ENCODE measurements at regions not wholly inside any gene's neighbourhood (a gene's known extent, or its start where the extent isn't known, plus 50 kb on each side); places are given as distances from the start of the nearest gene placed in this dataset.
"Not testable (repeated sequence)": the region's sequence is repeated elsewhere in the genome, so short reads cannot be mapped to it uniquely, and the experiment has no call there.

DNA sequence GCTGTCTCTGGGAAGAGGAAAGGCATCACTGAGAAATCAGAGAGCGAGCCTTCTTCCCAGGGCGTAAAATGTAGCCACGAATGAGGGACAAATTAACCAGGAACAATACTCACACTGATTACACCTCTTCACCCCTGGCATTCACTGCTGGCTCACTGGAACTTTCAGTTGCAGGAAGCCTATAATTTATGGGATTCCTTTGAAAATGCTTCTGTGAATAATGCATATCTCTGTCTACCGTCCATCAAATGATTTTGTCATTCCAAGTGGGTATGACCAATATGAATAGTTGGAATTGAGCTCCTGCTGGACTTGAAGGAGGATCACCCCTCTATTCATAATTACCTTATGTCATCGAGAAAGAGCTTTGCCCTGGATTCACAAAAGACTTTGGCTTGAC lies 360.3 kb upstream of the FZD8 start:
- TF ChIP-seq CBX3 (IDR thresholded peaks at IDR 0.05; ENCODE audit: low read depth) (no peak), ELF1 (IDR thresholded peaks at IDR 0.05; ENCODE audit: borderline replicate concordance, low read depth) (no peak), JUND (IDR thresholded peaks at IDR 0.05) (no peak), EZH2phosphoT487 (IDR thresholded peaks at IDR 0.05; ENCODE audit: borderline replicate concordance) (no peak), POLR2A (IDR thresholded peaks at IDR 0.05; ENCODE audit: borderline replicate concordance, extremely low read depth, insufficient read depth, insufficient read length) (no peak), CEBPB (IDR thresholded peaks at IDR 0.05; ENCODE audit: low read depth) (no peak), SP1 (IDR thresholded peaks at IDR 0.05; ENCODE audit: low read depth) (no peak), ZFX (IDR thresholded peaks at IDR 0.05) (no peak), RAD21 (IDR thresholded peaks at IDR 0.05; ENCODE audit: low read depth) (no peak), FOSL1 (IDR thresholded peaks at IDR 0.05; ENCODE audit: low read depth) (no peak), YY1 (IDR thresholded peaks at IDR 0.05; ENCODE audit: extremely low read depth, insufficient replicate concordance, low read depth, low read length) (no peak), EZH2 (IDR thresholded peaks at IDR 0.05) (no peak), TCF7L2 (IDR thresholded peaks at IDR 0.05; ENCODE audit: borderline replicate concordance, extremely low read depth, insufficient read depth, insufficient read length) (no peak)
- TF ChIP-seq, protein P1, sequence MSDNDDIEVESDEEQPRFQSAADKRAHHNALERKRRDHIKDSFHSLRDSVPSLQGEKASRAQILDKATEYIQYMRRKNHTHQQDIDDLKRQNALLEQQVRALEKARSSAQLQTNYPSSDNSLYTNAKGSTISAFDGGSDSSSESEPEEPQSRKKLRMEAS (IDR thresholded peaks at IDR 0.05): no peak
- TF ChIP-seq, protein P2, sequence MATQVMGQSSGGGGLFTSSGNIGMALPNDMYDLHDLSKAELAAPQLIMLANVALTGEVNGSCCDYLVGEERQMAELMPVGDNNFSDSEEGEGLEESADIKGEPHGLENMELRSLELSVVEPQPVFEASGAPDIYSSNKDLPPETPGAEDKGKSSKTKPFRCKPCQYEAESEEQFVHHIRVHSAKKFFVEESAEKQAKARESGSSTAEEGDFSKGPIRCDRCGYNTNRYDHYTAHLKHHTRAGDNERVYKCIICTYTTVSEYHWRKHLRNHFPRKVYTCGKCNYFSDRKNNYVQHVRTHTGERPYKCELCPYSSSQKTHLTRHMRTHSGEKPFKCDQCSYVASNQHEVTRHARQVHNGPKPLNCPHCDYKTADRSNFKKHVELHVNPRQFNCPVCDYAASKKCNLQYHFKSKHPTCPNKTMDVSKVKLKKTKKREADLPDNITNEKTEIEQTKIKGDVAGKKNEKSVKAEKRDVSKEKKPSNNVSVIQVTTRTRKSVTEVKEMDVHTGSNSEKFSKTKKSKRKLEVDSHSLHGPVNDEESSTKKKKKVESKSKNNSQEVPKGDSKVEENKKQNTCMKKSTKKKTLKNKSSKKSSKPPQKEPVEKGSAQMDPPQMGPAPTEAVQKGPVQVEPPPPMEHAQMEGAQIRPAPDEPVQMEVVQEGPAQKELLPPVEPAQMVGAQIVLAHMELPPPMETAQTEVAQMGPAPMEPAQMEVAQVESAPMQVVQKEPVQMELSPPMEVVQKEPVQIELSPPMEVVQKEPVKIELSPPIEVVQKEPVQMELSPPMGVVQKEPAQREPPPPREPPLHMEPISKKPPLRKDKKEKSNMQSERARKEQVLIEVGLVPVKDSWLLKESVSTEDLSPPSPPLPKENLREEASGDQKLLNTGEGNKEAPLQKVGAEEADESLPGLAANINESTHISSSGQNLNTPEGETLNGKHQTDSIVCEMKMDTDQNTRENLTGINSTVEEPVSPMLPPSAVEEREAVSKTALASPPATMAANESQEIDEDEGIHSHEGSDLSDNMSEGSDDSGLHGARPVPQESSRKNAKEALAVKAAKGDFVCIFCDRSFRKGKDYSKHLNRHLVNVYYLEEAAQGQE (IDR thresholded peaks at IDR 0.05; ENCODE audit: low read depth): no peak
- TF ChIP-seq, protein P3, sequence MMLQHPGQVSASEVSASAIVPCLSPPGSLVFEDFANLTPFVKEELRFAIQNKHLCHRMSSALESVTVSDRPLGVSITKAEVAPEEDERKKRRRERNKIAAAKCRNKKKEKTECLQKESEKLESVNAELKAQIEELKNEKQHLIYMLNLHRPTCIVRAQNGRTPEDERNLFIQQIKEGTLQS (IDR thresholded peaks at IDR 0.05): no peak
- TF ChIP-seq, protein P4, sequence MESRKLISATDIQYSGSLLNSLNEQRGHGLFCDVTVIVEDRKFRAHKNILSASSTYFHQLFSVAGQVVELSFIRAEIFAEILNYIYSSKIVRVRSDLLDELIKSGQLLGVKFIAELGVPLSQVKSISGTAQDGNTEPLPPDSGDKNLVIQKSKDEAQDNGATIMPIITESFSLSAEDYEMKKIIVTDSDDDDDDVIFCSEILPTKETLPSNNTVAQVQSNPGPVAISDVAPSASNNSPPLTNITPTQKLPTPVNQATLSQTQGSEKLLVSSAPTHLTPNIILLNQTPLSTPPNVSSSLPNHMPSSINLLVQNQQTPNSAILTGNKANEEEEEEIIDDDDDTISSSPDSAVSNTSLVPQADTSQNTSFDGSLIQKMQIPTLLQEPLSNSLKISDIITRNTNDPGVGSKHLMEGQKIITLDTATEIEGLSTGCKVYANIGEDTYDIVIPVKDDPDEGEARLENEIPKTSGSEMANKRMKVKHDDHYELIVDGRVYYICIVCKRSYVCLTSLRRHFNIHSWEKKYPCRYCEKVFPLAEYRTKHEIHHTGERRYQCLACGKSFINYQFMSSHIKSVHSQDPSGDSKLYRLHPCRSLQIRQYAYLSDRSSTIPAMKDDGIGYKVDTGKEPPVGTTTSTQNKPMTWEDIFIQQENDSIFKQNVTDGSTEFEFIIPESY (IDR thresholded peaks at IDR 0.05; ENCODE audit: extremely low read depth, insufficient replicate concordance, low read length): no peak
- Histone ChIP-seq H3K79me2 (ENCODE audit: insufficient read depth, low read length) (no peaks in the 10 kb centered on the region), H3K9ac (ENCODE audit: low read length) (no peak overlapping the region), H3K27me3 (ENCODE audit: insufficient read depth, low read length) (no peaks in the 10 kb centered on the region), H3K27ac (ENCODE audit: low read depth, low read length) (no peak overlapping the region), H3K9me3 (ENCODE audit: control insufficient read depth in 1 of 2, insufficient read depth in 1 of 2, low read depth in 1 of 2, low read length in 2 of 2) (peaks cover 5 to 6% of the 10 kb centered on the region in 2 experiments; a peak in 2 of 4 replicates), H3K4me2 (ENCODE audit: low read length) (no peak overlapping the region), H2AFZ (ENCODE audit: low read depth, low read length, poor library complexity, severe bottlenecking) (no peak overlapping the region), H3K9me2 (ENCODE audit: insufficient read depth) (no peaks in the 10 kb centered on the region), H3K4me3 (replicated peaks in 1 of 2; ENCODE audit: low read depth in 1 of 2, low read length in 2 of 2) (no peak overlapping the region), H3K4me1 (ENCODE audit: control insufficient read depth in 1 of 2, insufficient read depth in 2 of 2, low read length in 2 of 2) (no peaks in the 10 kb centered on the region), H3K36me3 (ENCODE audit: control insufficient read depth in 1 of 2, insufficient read depth in 2 of 2, low read length in 2 of 2) (no peaks in the 10 kb centered on the region), H4K20me1 (ENCODE audit: insufficient read depth) (no peaks in the 10 kb centered on the region)
- CTCF ChIA-PET: no interaction called here
- POLR2A ChIA-PET: no interaction called here
- intact Hi-C loops (cut with micrococcal nuclease): no loop called here
- ATAC-seq: no peak
- BruUV-seq (replicated peaks): no TSS peak
- RAD21 ChIA-PET (ENCODE audit: low non-redundant PET in 1 of 2, low total read pairs in 2 of 2, uncharacterized antibody in 2 of 2, unreplicated experiment in 2 of 2): no interaction called here
- no peak for DNase-seq (ENCODE audit: low read depth, low spot score)

DNA sequence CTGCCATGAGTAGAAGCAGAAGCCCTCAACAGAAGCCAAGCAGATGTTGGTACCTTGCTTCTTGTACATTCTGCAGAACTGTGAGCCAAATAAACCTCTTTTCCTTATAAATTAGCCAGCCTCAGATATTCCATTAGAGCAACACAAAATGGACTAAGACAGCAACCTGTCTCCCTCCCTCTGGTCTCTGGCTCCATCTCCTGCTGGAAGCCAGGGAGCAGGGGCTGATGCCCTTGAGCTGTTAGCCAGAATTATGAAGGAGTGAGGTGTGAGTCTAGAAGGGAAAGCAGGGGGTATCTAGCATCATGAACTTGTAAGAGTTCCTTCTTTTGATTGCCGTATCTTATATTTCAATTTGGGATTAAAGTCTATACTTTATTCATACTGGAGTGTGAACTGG lies 358.7 kb upstream of the FZD8 start:
- H3K9me3 ChIP-seq (ENCODE audit: control insufficient read depth in 1 of 2, insufficient read depth in 1 of 2, low read depth in 1 of 2, low read length in 2 of 2); H3K27ac ChIP-seq (ENCODE audit: low read depth, low read length); BruUV-seq (replicated peaks); H3K27me3 ChIP-seq (ENCODE audit: insufficient read depth, low read length); H2AFZ ChIP-seq (ENCODE audit: low read depth, low read length, poor library complexity, severe bottlenecking); intact Hi-C loops (cut with micrococcal nuclease); ATAC-seq; H3K4me1 ChIP-seq (ENCODE audit: control insufficient read depth in 1 of 2, insufficient read depth in 2 of 2, low read length in 2 of 2); H4K20me1 ChIP-seq (ENCODE audit: insufficient read depth); H3K36me3 ChIP-seq (ENCODE audit: control insufficient read depth in 1 of 2, insufficient read depth in 2 of 2, low read length in 2 of 2); H3K4me3 ChIP-seq (replicated peaks in 1 of 2; ENCODE audit: low read depth in 1 of 2, low read length in 2 of 2); DNase-seq (ENCODE audit: low read depth, low spot score); POLR2A ChIA-PET; H3K79me2 ChIP-seq (ENCODE audit: insufficient read depth, low read length); CTCF ChIA-PET; H3K4me2 ChIP-seq (ENCODE audit: low read length); H3K9ac ChIP-seq (ENCODE audit: low read length); RAD21 ChIA-PET (ENCODE audit: low non-redundant PET in 1 of 2, low total read pairs in 2 of 2, uncharacterized antibody in 2 of 2, unreplicated experiment in 2 of 2); H3K9me2 ChIP-seq (ENCODE audit: insufficient read depth): not testable (repeated sequence)
